Stimulated activated naive B cell treated with anti-CD40 and anti-IgM and Interleukin-4, amounts not matched to agents 10 μg/mL and 1 μg/mL and 100 μg/mL, for 72 hours (primary cell): ENCODE measurements at regions not wholly inside any gene's neighbourhood (a gene's known extent, or its start where the extent isn't known, plus 50 kb on each side); places are given as distances from the start of the nearest gene placed in this dataset.
"Not testable (repeated sequence)": the region's sequence is repeated elsewhere in the genome, so short reads cannot be mapped to it uniquely, and the experiment has no call there.

Experiments used
- ATAC-seq, 2 donors: fragments of 150-1000 bp; cut with Tn5 transposase; replicated peaks; 2 replicates each; pipeline ENCODE4 v1.10.0; 2021; ENCODE audit warnings: moderate library complexity in 1 of 2
- DNase-seq: peaks from one replicate; pipeline ENCODE4 v3.0.0; 2021
- H3K27ac Mint-ChIP-seq: one replicate; pipeline ENCODE4 v1.8.0; 2022; ENCODE audit warnings: mild to moderate bottlenecking, mixed read lengths
- H3K27me3 Mint-ChIP-seq, 2 donors: one replicate each; pipeline ENCODE4 v1.8.0; 2022; ENCODE audit warnings: mixed read lengths in 2 of 2
- H3K36me3 Mint-ChIP-seq, 2 donors: one replicate each; pipeline ENCODE4 v1.8.0; 2022; ENCODE audit warnings: mixed read lengths in 2 of 2, mild to moderate bottlenecking in 1 of 2
- H3K4me1 Mint-ChIP-seq, 2 donors: one replicate each; pipeline ENCODE4 v1.8.0; 2022; ENCODE audit warnings: mixed read lengths in 2 of 2, mild to moderate bottlenecking in 1 of 2
- H3K4me3 Mint-ChIP-seq, 2 donors: one replicate each; pipeline ENCODE4 v1.8.0; 2022; ENCODE audit warnings: mild to moderate bottlenecking in 2 of 2, mixed read lengths in 2 of 2, moderate library complexity in 1 of 2
- H3K9me3 Mint-ChIP-seq, 2 donors: one replicate each; pipeline ENCODE4 v1.8.0; 2022; ENCODE audit warnings: mixed read lengths in 2 of 2, mild to moderate bottlenecking in 1 of 2

DNA sequence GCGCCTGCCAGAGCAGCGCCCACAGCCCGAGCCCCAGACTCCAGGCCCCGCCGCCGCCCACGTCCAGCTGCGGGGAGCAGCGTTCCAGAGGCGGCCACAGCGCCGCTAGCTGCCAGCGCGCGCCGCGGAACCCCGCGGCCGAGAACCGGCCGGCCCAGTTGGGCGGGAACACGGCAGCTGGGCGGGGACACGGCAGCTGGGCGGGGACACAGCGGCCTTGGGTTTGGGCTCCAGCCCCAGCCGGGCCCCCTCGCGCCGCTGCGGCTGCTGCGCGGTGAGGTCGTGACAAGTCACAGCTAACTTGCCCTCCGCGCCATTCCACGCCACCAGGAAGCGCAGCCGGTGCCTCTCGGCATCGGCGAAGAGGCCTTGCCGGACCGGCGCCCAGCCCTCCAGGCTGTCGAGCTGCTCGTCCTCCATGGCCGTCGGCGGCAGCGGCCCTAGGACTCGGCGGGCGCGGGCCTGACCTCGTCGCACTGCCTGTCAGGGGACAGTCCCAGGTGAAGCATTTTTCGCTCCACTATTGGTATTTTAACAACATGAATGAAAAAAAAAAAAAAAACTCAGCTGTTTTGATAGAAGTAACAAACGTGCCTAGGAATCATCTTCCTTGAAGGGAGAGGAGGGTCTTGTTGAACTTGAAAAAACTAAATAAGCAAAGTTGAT, 56.6 kb upstream of the GOLGA8N start:
- not testable (repeated sequence) for H3K4me1 Mint-ChIP-seq, H3K9me3 Mint-ChIP-seq, H3K27me3 Mint-ChIP-seq, H3K36me3 Mint-ChIP-seq
- DNase-seq (peak; percentile 86), ATAC-seq (peak; percentile 91 to 93)
- H3K27ac Mint-ChIP-seq, result peak overlapping the region; percentile 31
- peak overlapping the region; percentile 71 to 72 for H3K4me3 Mint-ChIP-seq

- H3K27ac Mint-ChIP-seq, H3K4me1 Mint-ChIP-seq, H3K27me3 Mint-ChIP-seq, H3K36me3 Mint-ChIP-seq, DNase-seq, H3K9me3 Mint-ChIP-seq, H3K4me3 Mint-ChIP-seq: not testable (repeated sequence)
- ATAC-seq, result peak; percentile 48 to 53
Observed at GRCh38 chr15:32536057-32536493, 57.2 kb upstream of the GOLGA8N start.

GRCh38 chr15:32535150-32535898, 57.9 kb upstream of the GOLGA8N start:
- H3K4me3 Mint-ChIP-seq, H3K27ac Mint-ChIP-seq, DNase-seq, H3K36me3 Mint-ChIP-seq, H3K4me1 Mint-ChIP-seq, H3K9me3 Mint-ChIP-seq, H3K27me3 Mint-ChIP-seq: not testable (repeated sequence)
- ATAC-seq, result peak; percentile 53 to 55

DNA sequence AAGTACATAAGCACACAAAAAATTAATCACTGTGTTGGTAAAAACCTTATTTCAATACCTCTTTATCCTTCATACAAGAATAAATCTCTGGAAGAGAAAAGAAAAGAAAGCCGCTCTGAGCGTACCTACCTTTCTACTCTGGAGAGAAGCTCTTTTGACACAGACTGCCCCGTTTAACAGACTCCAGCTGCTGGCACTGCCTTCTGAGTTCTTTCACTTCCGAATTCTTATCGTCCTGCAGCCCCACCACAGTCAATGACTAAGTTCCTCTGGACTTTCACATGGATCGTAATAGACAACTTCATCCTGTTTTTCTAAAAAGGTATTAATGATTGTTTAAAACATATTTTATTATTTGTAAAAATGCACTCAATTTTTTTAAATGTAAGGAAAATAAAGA, 67.5 kb upstream of the GOLGA8O start:
- not testable (repeated sequence) for H3K4me3 Mint-ChIP-seq, H3K27me3 Mint-ChIP-seq, DNase-seq, H3K9me3 Mint-ChIP-seq, H3K36me3 Mint-ChIP-seq, H3K27ac Mint-ChIP-seq, H3K4me1 Mint-ChIP-seq, ATAC-seq

GRCh38 chr15:32522421-32522820, 67.0 kb upstream of the GOLGA8O start:
- H3K4me3 Mint-ChIP-seq, H3K27me3 Mint-ChIP-seq, DNase-seq, H3K27ac Mint-ChIP-seq, ATAC-seq, H3K9me3 Mint-ChIP-seq, H3K4me1 Mint-ChIP-seq, H3K36me3 Mint-ChIP-seq: not testable (repeated sequence)

DNA sequence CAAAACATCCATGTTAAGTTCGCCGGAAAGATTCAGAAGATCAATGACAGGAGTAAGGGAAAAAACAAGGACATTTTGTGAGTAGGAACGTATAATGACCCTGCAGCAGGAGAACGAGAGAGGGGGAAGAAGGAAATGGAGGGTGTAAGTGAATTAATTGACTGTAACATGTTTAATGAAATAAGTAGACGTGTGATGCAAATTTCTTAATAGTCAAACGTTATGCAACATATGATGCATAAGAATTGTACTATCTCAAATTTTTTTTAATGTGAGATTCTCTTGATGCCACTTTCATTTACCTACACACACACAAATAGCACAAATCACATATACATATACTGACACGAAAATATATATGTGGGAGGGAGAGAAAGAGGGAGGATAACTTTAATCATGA, 63.5 kb upstream of the GOLGA8O start:
- not testable (repeated sequence) for DNase-seq, H3K27me3 Mint-ChIP-seq, H3K4me3 Mint-ChIP-seq, ATAC-seq, H3K9me3 Mint-ChIP-seq, H3K27ac Mint-ChIP-seq, H3K36me3 Mint-ChIP-seq, H3K4me1 Mint-ChIP-seq

- H3K27ac Mint-ChIP-seq, H3K9me3 Mint-ChIP-seq, ATAC-seq, H3K36me3 Mint-ChIP-seq, DNase-seq, H3K4me3 Mint-ChIP-seq, H3K27me3 Mint-ChIP-seq, H3K4me1 Mint-ChIP-seq: not testable (repeated sequence)
Observed at GRCh38 chr15:32518013-32518412, 62.6 kb upstream of the GOLGA8O start.

GRCh38 chr15:32516954-32517353, 61.5 kb upstream of the GOLGA8O start:
- not testable (repeated sequence) for H3K36me3 Mint-ChIP-seq, DNase-seq, H3K4me3 Mint-ChIP-seq, ATAC-seq, H3K9me3 Mint-ChIP-seq, H3K27me3 Mint-ChIP-seq, H3K27ac Mint-ChIP-seq, H3K4me1 Mint-ChIP-seq

DNA sequence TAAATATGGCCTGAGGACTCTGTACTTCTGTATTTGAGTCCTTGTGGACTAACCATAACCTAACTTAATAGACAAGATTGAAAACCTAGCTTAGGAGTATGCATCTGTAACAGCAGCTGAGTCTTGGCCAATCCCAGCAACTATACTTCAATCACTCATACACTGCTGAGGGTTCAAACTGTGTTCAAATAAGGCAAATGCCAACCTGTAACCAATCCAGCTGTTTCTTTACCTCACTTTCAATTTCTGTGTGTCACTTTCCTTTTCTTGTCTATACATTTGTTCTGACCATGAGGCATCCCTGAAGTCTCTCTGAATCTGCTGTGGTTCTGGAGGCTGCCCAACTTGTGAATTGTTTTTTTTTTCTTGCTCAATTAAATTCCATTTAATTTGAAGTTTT, 57.9 kb upstream of the GOLGA8O start:
- H3K36me3 Mint-ChIP-seq, H3K27ac Mint-ChIP-seq, H3K4me3 Mint-ChIP-seq, H3K9me3 Mint-ChIP-seq, DNase-seq, ATAC-seq, H3K4me1 Mint-ChIP-seq, H3K27me3 Mint-ChIP-seq: not testable (repeated sequence)

DNA sequence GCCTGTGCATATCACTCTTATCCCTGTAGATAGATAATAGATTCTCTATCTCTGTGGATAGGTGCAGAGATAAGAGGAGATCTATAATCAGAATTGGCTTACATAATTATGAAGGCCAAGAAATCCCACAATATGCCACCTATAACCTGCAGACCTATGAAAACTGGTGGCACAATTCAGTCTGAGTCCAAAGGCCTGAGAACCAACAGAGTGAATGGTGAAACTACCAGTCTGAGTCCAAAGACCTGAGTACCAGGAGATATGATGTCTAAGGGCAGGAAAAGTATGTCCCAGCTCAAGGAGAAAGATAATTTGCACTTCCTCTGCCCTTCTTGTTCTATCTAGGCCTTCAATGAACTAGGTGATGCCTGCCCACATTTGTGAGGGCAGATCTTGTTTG, 54.6 kb upstream of the GOLGA8O start:
- not testable (repeated sequence) for H3K9me3 Mint-ChIP-seq, ATAC-seq, H3K27me3 Mint-ChIP-seq, H3K36me3 Mint-ChIP-seq, H3K4me3 Mint-ChIP-seq, DNase-seq, H3K4me1 Mint-ChIP-seq, H3K27ac Mint-ChIP-seq

- H3K4me1 Mint-ChIP-seq, H3K4me3 Mint-ChIP-seq, H3K36me3 Mint-ChIP-seq, H3K9me3 Mint-ChIP-seq, H3K27me3 Mint-ChIP-seq, ATAC-seq, DNase-seq, H3K27ac Mint-ChIP-seq: not testable (repeated sequence)
Observed at GRCh38 chr15:32508081-32508480, 52.6 kb upstream of the GOLGA8O start.

DNA sequence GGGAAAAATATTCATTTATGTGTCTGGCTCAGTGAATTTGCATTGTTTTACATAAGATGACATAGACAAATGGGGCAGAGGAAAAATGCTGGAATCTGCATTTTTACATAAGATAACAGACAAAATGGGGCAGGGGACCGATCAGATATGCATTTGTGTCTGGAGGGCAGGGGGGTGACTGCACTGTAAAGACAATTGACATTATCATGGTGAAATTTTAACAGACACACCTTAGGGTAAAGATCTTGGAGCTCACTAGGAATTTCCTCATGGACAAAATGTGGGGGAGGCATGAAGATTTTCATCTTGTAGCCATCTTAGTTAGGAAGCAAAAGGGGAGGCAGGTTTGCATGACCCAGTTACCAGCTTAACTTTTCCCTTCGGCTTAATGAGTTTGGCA, 51.4 kb upstream of the GOLGA8O start:
- H3K36me3 Mint-ChIP-seq, H3K9me3 Mint-ChIP-seq, H3K27me3 Mint-ChIP-seq, ATAC-seq, H3K4me1 Mint-ChIP-seq, H3K27ac Mint-ChIP-seq, H3K4me3 Mint-ChIP-seq, DNase-seq: not testable (repeated sequence)

GRCh38 chr15:32505633-32506032, 50.2 kb upstream of the GOLGA8O start:
- H3K36me3 Mint-ChIP-seq, H3K4me1 Mint-ChIP-seq, H3K27ac Mint-ChIP-seq, DNase-seq, H3K9me3 Mint-ChIP-seq, H3K4me3 Mint-ChIP-seq, H3K27me3 Mint-ChIP-seq: not testable (repeated sequence)
- ATAC-seq, result peak; percentile 43 to 45
